ENCODE measurements at regions not wholly inside any gene's neighbourhood (a gene's known extent, or its start where the extent isn't known, plus 50 kb on each side); places are given as distances from the start of the nearest gene placed in this dataset.

GRCh38 chr6:164294047-164294784, 879.7 kb downstream of the QKI start:
- H3K9me3 ChIP-seq, result peaks cover 5 to 15% of the 10 kb centered on the region in 2 donors
- H3K36me3 ChIP-seq, result no peaks in the 10 kb centered on the region
- no peak overlapping the region for H3K4me3 ChIP-seq
- no peak overlapping the region for H3K27ac ChIP-seq
- TF ChIP-seq POLR2AphosphoS5 (IDR thresholded peaks at IDR 0.05) (no peak), CTCF (IDR thresholded peaks at IDR 0.05) (no peak), POLR2A (IDR thresholded peaks at IDR 0.05) (no peak), EP300 (IDR thresholded peaks at IDR 0.05; ENCODE audit: low read depth) (no peak)
- no peaks in the 10 kb centered on the region for H3K27me3 ChIP-seq
- whole genome bisulfite sequencing, 2 donors (ENCODE audit: low coverage in 1 of 2), result 80 to 92% methylated on average over 2 to 9 of the region's 9 CpGs
- intact Hi-C loops (cut with DNase I; ENCODE audit: low total_unique reads), result no loop called here
- H3K4me1 ChIP-seq, result no peaks in the 10 kb centered on the region
- DNase-seq, result no peak
- in situ Hi-C loops (cut with MboI; ENCODE audit: low pct_ligation_motif_present in 1 of 4, low pct_unique_long_range_greater_than_20kb in 1 of 4, low sequenced_read_pairs in 3 of 4), result no loop called here

- intact Hi-C loops (cut with DNase I; ENCODE audit: low total_unique reads) (no loop called here), in situ Hi-C loops (cut with MboI; ENCODE audit: low pct_ligation_motif_present in 1 of 4, low pct_unique_long_range_greater_than_20kb in 1 of 4, low sequenced_read_pairs in 3 of 4) (no loop called here)
- H3K27me3 ChIP-seq, result no peaks in the 10 kb centered on the region
- H3K36me3 ChIP-seq, result no peaks in the 10 kb centered on the region
- DNase-seq, result no peak
- no peak for TF ChIP-seq EP300 (IDR thresholded peaks at IDR 0.05; ENCODE audit: low read depth)
- no peak for TF ChIP-seq POLR2A (IDR thresholded peaks at IDR 0.05)
- no peak for TF ChIP-seq CTCF (IDR thresholded peaks at IDR 0.05)
- H3K4me3 ChIP-seq, result no peak overlapping the region
- H3K27ac ChIP-seq, result no peak overlapping the region
- H3K4me1 ChIP-seq, result no peaks in the 10 kb centered on the region
- peaks cover 5 to 15% of the 10 kb centered on the region in 2 donors for H3K9me3 ChIP-seq
These were observed 876.7 kb downstream of the QKI start for GRCh38 chr6:164291224-164291623.

- no peaks in the 10 kb centered on the region for H3K36me3 ChIP-seq
- no peak overlapping the region for H3K4me3 ChIP-seq
- in situ Hi-C loops (cut with MboI; ENCODE audit: low pct_ligation_motif_present in 1 of 4, low pct_unique_long_range_greater_than_20kb in 1 of 4, low sequenced_read_pairs in 3 of 4) (no loop called here), intact Hi-C loops (cut with DNase I; ENCODE audit: low total_unique reads) (no loop called here)
- 64 to 92% methylated on average over 1 to 3 of the region's 3 CpGs for WGBS, 2 donors (ENCODE audit: low coverage in 1 of 2)
- H3K4me1 ChIP-seq, result no peaks in the 10 kb centered on the region
- DNase-seq, result no peak
- peaks cover 5 to 15% of the 10 kb centered on the region in 2 donors for H3K9me3 ChIP-seq
- no peak overlapping the region for H3K27ac ChIP-seq
- H3K27me3 ChIP-seq, result no peaks in the 10 kb centered on the region
- TF ChIP-seq EP300 (IDR thresholded peaks at IDR 0.05; ENCODE audit: low read depth) (no peak), CTCF (IDR thresholded peaks at IDR 0.05) (no peak), POLR2A (IDR thresholded peaks at IDR 0.05) (no peak), POLR2AphosphoS5 (IDR thresholded peaks at IDR 0.05) (no peak)
These were observed 875.6 kb downstream of the QKI start for GRCh38 chr6:164290101-164290500.

GRCh38 chr6:164286011-164286410, 871.5 kb downstream of the QKI start:
- Histone ChIP-seq H3K9me3 (peaks cover 0 to 2% of the 10 kb centered on the region in 2 donors), H3K4me1 (no peaks in the 10 kb centered on the region), H3K27ac (no peak overlapping the region), H3K36me3 (no peaks in the 10 kb centered on the region), H3K4me3 (no peak overlapping the region), H3K27me3 (no peaks in the 10 kb centered on the region)
- intact Hi-C loops (cut with DNase I; ENCODE audit: low total_unique reads) (no loop called here), in situ Hi-C loops (cut with MboI; ENCODE audit: low pct_ligation_motif_present in 1 of 4, low pct_unique_long_range_greater_than_20kb in 1 of 4, low sequenced_read_pairs in 3 of 4) (no loop called here)
- no peak for TF ChIP-seq EP300 (IDR thresholded peaks at IDR 0.05; ENCODE audit: low read depth)
- DNase-seq, result no peak
- 46 to 61% methylated on average over 3 of the region's 3 CpGs for WGBS, 2 donors (ENCODE audit: low coverage in 1 of 2)

GRCh38 chr6:164283574-164283973, 869.1 kb downstream of the QKI start:
- Histone ChIP-seq H3K36me3 (no peaks in the 10 kb centered on the region), H3K4me1 (no peaks in the 10 kb centered on the region), H3K27ac (no peak overlapping the region), H3K4me3 (no peak overlapping the region), H3K27me3 (no peaks in the 10 kb centered on the region), H3K9me3 (no peaks in the 10 kb centered on the region)
- 73 to 93% methylated on average over 3 to 5 of the region's 5 CpGs for WGBS, 2 donors (ENCODE audit: low coverage in 1 of 2)
- intact Hi-C loops (cut with DNase I; ENCODE audit: low total_unique reads) (no loop called here), in situ Hi-C loops (cut with MboI; ENCODE audit: low pct_ligation_motif_present in 1 of 4, low pct_unique_long_range_greater_than_20kb in 1 of 4, low sequenced_read_pairs in 3 of 4) (no loop called here)
- DNase-seq, result no peak
- no peak for TF ChIP-seq POLR2A (IDR thresholded peaks at IDR 0.05)
- TF ChIP-seq CTCF (IDR thresholded peaks at IDR 0.05), result no peak
- no peak for TF ChIP-seq POLR2AphosphoS5 (IDR thresholded peaks at IDR 0.05)
- TF ChIP-seq EP300 (IDR thresholded peaks at IDR 0.05; ENCODE audit: low read depth), result no peak
